Epithelial cell of esophagus (primary cell): ENCODE measurements at regions not wholly inside any gene's neighbourhood (a gene's known extent, or its start where the extent isn't known, plus 50 kb on each side); places are given as distances from the start of the nearest gene placed in this dataset.

ENCODE experiments used
- DNase-seq: peaks from one replicate; pipeline ENCODE4 v3.0.0; 2010; ENCODE audit warnings: low read depth
- H3K4me3 ChIP-seq: 2 replicates; pipeline ENCODE4 v1.5.1; 2011; ENCODE audit warnings: mild to moderate bottlenecking, low read length, control low read depth
- TF ChIP-seq, protein P1 (sequence below): IDR thresholded peaks from 2 replicates; pipeline ENCODE4 v1.5.1; 2011; ENCODE audit warnings: low read depth, mild to moderate bottlenecking, low read length, control low read depth, inconsistent platforms; ENCODE audit not compliant: insufficient read depth; ENCODE audit errors: missing control alignments

DNA sequence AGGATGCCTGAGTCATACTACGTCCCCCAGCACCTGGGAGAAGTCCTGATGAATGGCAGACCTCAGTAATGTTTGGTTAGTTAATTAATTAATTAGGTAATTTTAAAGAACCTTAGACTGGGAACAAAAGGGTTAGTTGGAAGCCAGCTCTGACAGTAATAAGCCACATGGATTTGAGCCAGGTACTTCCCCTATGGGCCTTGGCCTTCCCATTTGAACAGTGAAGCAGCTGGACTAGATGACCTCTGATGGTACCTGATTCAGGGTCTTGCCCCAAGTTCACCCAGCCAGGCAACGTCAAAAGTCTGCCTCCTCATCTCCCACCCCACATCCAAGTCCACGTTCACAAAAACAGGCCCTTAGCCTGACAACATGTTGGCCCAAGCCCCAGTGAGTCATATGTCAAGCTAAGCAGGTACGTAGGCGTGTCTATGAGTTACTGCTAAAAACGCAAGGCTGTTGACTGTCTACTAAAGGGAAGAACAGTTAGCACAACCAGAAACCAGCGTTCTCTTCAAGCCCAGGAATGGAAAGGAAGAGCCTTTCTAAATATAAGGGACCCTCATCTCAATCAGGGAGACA is 303.2 kb downstream of the ACTL7B start:
- peak overlapping the region; percentile 8 for H3K4me3 ChIP-seq

GRCh38 chr9:108551030-108551841 is 304.6 kb downstream of the ACTL7B start:
- peak; percentile 99 for DNase-seq
- no peak overlapping the region for H3K4me3 ChIP-seq
- TF ChIP-seq, protein P1, sequence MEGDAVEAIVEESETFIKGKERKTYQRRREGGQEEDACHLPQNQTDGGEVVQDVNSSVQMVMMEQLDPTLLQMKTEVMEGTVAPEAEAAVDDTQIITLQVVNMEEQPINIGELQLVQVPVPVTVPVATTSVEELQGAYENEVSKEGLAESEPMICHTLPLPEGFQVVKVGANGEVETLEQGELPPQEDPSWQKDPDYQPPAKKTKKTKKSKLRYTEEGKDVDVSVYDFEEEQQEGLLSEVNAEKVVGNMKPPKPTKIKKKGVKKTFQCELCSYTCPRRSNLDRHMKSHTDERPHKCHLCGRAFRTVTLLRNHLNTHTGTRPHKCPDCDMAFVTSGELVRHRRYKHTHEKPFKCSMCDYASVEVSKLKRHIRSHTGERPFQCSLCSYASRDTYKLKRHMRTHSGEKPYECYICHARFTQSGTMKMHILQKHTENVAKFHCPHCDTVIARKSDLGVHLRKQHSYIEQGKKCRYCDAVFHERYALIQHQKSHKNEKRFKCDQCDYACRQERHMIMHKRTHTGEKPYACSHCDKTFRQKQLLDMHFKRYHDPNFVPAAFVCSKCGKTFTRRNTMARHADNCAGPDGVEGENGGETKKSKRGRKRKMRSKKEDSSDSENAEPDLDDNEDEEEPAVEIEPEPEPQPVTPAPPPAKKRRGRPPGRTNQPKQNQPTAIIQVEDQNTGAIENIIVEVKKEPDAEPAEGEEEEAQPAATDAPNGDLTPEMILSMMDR, result no peak

More for the DNA sequence above, 303.2 kb downstream of the ACTL7B start:
- TF ChIP-seq, protein P1, result no peak
- peak; percentile 98 for DNase-seq

- H3K4me3 ChIP-seq, result no peak overlapping the region
- DNase-seq, result no peak
- TF ChIP-seq, protein P1, result no peak
Measured at GRCh38 chr9:108550106-108550505, 305.7 kb downstream of the ACTL7B start.

DNA sequence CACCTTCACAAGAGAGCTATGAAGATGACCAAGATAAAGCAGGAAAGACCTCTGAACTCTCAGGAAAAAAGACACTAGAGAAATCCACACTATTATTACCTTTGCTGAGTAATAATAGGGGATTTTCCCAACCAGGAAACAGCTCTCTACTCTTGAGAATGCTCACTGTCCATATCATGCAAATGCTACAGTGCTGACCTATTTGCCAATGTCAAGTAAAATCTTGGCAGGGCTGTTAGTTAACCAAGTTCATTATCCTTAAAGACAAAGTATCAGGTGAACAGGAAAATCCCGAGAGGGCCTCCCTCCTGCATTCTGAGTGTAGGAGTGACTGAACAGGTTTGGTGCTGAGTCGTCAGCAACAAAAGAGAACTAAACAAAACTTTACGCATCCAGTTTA is 306.6 kb downstream of the ACTL7B start:
- TF ChIP-seq, protein P1, result no peak
- peak; percentile 98 for DNase-seq
- H3K4me3 ChIP-seq, result no peak overlapping the region

- DNase-seq, result peak; percentile 43
- H3K4me3 ChIP-seq, result no peak overlapping the region
- TF ChIP-seq, protein P1, result no peak
Measured at GRCh38 chr9:108547411-108548135, 308.2 kb downstream of the ACTL7B start.

- no peak for DNase-seq
- no peak overlapping the region for H3K4me3 ChIP-seq
- TF ChIP-seq, protein P1, result no peak
Measured at GRCh38 chr9:108546215-108546614, 309.6 kb downstream of the ACTL7B start.
